ENCODE measurements at regions not wholly inside any gene's neighbourhood (a gene's known extent, or its start where the extent isn't known, plus 50 kb on each side); places are given as distances from the start of the nearest gene placed in this dataset.

DNA sequence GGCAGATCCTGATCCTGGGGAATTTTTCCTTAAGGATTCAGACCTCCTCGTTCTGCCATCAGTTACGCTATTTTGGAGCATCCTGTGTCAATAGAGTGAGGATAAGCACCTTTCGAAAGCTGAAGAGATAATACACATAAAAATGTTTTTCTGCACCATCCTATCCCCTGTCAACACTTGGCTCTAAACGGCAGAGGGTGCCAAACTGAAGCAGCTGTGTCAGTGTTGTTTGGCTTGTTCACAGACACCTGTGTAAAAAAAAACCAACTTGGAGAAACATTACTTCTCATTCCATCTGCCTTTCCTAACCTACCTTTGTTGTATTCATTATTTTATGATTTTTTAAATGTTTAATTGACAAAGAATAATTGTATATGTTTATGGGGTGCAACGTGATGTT, 417.0 kb upstream of the DDI1 start:
- no peak overlapping the region for H3K27ac ChIP-seq (ENCODE audit: low read depth, low read length)
- no peaks in the 10 kb centered on the region for H3K27me3 ChIP-seq (ENCODE audit: control insufficient read depth in 3 of 3, insufficient read depth in 3 of 3, low read length in 3 of 3)
- no peaks in the 10 kb centered on the region for H3K4me1 ChIP-seq (ENCODE audit: control insufficient read depth in 3 of 3, insufficient read depth in 3 of 3, low read length in 3 of 3)
- no peaks in the 10 kb centered on the region for H3K9me3 ChIP-seq (ENCODE audit: control insufficient read depth in 3 of 3, low read length in 3 of 3)
- H3K9ac ChIP-seq (ENCODE audit: low read depth in 1 of 3, low read length in 3 of 3): no peak overlapping the region
- H3K4me3 ChIP-seq (ENCODE audit: low read length in 3 of 3): no peak overlapping the region
- H3K36me3 ChIP-seq (ENCODE audit: control insufficient read depth in 3 of 3, insufficient read depth in 3 of 3, low read length in 3 of 3): no peaks in the 10 kb centered on the region

DNA sequence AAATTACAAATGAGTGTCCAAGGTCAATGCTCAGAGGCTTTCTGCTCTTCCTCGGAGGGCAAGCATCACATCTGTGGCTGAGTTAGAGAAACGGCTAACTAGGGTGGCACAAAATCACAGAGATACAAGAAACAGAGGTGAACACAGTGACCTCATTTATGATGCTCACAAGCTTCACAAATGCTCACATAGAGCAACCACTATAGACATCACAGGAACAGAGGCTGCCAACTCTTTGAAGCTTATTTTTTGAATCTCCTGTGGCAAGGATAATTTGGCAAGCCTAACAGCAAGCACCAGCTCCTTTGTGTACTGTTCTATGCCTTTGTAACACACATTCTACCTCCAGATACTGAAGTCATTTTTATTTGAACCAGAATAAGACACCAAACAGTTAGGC, 416.5 kb upstream of the DDI1 start:
- Histone ChIP-seq H3K36me3 (ENCODE audit: control insufficient read depth in 3 of 3, insufficient read depth in 3 of 3, low read length in 3 of 3) (no peaks in the 10 kb centered on the region), H3K4me1 (ENCODE audit: control insufficient read depth in 3 of 3, insufficient read depth in 3 of 3, low read length in 3 of 3) (no peaks in the 10 kb centered on the region), H3K4me3 (ENCODE audit: low read length in 3 of 3) (no peak overlapping the region), H3K9ac (ENCODE audit: low read depth in 1 of 3, low read length in 3 of 3) (no peak overlapping the region), H3K27ac (ENCODE audit: low read depth, low read length) (no peak overlapping the region), H3K9me3 (ENCODE audit: control insufficient read depth in 3 of 3, low read length in 3 of 3) (no peaks in the 10 kb centered on the region), H3K27me3 (ENCODE audit: control insufficient read depth in 3 of 3, insufficient read depth in 3 of 3, low read length in 3 of 3) (no peaks in the 10 kb centered on the region)

DNA sequence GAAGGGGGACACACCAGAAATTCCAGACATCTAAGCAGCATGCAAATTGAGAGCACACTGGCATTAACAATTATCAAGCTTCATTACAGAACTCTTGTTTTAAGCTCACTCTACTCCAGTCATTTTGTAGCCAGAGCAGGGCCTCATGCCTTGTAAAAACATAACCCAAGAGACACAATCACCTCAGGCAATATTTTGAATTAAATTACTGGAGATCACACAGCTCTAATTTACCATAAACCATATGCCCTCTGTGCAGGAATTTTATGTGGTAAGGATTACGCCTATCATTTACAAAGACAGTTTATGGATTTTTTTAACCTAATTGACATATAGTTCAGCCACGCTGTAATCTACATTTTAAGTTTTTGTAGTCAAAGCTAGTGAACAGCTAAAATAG, 414.1 kb upstream of the DDI1 start:
- no peaks in the 10 kb centered on the region for H3K4me1 ChIP-seq (ENCODE audit: control insufficient read depth in 3 of 3, insufficient read depth in 3 of 3, low read length in 3 of 3)
- H3K4me3 ChIP-seq (ENCODE audit: low read length in 3 of 3): no peak overlapping the region
- no peaks in the 10 kb centered on the region for H3K27me3 ChIP-seq (ENCODE audit: control insufficient read depth in 3 of 3, insufficient read depth in 3 of 3, low read length in 3 of 3)
- no peaks in the 10 kb centered on the region for H3K36me3 ChIP-seq (ENCODE audit: control insufficient read depth in 3 of 3, insufficient read depth in 3 of 3, low read length in 3 of 3)
- no peak overlapping the region for H3K9ac ChIP-seq (ENCODE audit: low read depth in 1 of 3, low read length in 3 of 3)
- no peaks in the 10 kb centered on the region for H3K9me3 ChIP-seq (ENCODE audit: control insufficient read depth in 3 of 3, low read length in 3 of 3)
- no peak overlapping the region for H3K27ac ChIP-seq (ENCODE audit: low read depth, low read length)

DNA sequence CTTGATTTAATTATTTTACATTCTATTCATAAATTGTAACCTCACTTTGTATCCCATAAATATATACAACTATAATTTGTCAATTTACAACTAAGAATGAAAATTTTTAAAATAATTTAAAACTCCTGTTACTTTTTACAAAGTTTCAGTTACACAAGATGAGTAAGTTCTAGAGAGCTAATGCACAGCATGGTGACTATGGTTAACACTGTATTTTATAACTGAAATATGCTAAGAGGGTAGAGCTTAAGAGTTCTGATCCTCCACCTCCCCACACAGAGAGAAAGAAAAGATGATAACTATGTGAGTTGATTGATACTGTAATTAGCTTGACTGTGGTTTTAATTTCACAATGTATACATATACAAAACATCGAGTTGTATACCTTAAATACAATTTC, 412.5 kb upstream of the DDI1 start:
- Histone ChIP-seq H3K9ac (ENCODE audit: low read depth in 1 of 3, low read length in 3 of 3) (no peak overlapping the region), H3K9me3 (ENCODE audit: control insufficient read depth in 3 of 3, low read length in 3 of 3) (no peaks in the 10 kb centered on the region), H3K27me3 (ENCODE audit: control insufficient read depth in 3 of 3, insufficient read depth in 3 of 3, low read length in 3 of 3) (no peaks in the 10 kb centered on the region), H3K27ac (ENCODE audit: low read depth, low read length) (no peak overlapping the region), H3K36me3 (ENCODE audit: control insufficient read depth in 3 of 3, insufficient read depth in 3 of 3, low read length in 3 of 3) (no peaks in the 10 kb centered on the region), H3K4me3 (ENCODE audit: low read length in 3 of 3) (no peak overlapping the region), H3K4me1 (ENCODE audit: control insufficient read depth in 3 of 3, insufficient read depth in 3 of 3, low read length in 3 of 3) (no peaks in the 10 kb centered on the region)

DNA sequence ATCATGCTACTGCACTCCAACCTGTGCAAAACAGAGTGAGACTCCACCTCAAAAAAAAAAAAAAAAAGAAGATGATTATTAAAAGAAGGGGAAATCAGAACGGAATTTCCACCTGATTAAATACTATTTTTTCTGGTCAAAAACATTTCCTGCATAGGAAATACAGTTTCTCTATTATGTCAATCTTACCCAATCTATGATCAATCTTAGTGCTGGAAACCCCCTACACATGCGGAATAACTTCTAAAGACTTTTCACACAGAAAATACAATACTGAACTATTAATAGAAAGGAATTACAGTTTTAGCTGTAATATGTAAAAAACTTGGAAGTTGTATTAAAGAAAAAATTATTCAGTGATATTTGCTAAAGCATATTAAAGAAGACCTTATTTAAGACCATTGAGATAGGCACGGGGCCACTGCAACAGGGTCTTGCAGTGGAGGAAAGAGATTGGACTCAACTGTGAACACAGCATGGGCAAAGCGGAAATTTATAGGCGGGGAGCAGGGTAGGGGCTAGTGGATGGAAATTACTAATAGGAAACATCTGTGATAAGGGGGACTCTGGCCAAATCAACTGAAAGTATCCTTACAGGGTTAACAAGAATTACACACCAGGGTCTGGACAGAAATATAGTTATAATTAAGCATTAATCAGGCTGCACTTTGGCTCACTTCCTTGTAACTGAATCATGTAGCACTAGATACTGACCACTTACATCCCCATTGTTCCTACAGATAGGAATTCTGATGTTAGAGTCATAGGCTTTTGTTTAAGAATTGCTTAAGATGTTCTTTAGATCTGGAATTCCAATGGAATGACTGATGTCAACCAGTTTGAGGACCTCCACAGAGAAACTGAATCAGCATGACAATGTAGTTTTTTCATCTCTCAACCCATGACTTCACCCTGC, 411.5 kb upstream of the DDI1 start:
- Histone ChIP-seq H3K27me3 (ENCODE audit: control insufficient read depth in 3 of 3, insufficient read depth in 3 of 3, low read length in 3 of 3) (no peaks in the 10 kb centered on the region), H3K36me3 (ENCODE audit: control insufficient read depth in 3 of 3, insufficient read depth in 3 of 3, low read length in 3 of 3) (no peaks in the 10 kb centered on the region), H3K4me3 (ENCODE audit: low read length in 3 of 3) (no peak overlapping the region), H3K4me1 (ENCODE audit: control insufficient read depth in 3 of 3, insufficient read depth in 3 of 3, low read length in 3 of 3) (no peaks in the 10 kb centered on the region), H3K27ac (ENCODE audit: low read depth, low read length) (no peak overlapping the region), H3K9ac (ENCODE audit: low read depth in 1 of 3, low read length in 3 of 3) (no peak overlapping the region), H3K9me3 (ENCODE audit: control insufficient read depth in 3 of 3, low read length in 3 of 3) (no peaks in the 10 kb centered on the region)

DNA sequence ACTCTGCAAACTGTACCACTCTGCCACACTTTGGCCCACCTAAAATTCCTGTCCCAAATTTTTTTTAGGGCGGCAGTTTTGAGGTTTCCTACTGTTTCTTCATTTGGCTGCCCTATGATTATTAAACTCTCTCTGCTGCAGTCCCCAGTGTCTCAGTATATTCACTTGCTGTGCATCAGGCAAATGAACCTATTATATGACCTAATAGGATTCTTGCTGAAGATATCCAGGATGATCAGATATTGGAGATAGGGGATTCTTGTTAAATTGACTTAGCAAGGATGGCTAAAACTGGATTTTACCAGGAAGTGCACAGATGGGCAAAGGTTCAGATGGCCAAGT, 410.8 kb upstream of the DDI1 start:
- H3K27me3 ChIP-seq (ENCODE audit: control insufficient read depth in 3 of 3, insufficient read depth in 3 of 3, low read length in 3 of 3): no peaks in the 10 kb centered on the region
- H3K4me3 ChIP-seq (ENCODE audit: low read length in 3 of 3): no peak overlapping the region
- no peaks in the 10 kb centered on the region for H3K4me1 ChIP-seq (ENCODE audit: control insufficient read depth in 3 of 3, insufficient read depth in 3 of 3, low read length in 3 of 3)
- H3K27ac ChIP-seq (ENCODE audit: low read depth, low read length): no peak overlapping the region
- no peaks in the 10 kb centered on the region for H3K9me3 ChIP-seq (ENCODE audit: control insufficient read depth in 3 of 3, low read length in 3 of 3)
- no peaks in the 10 kb centered on the region for H3K36me3 ChIP-seq (ENCODE audit: control insufficient read depth in 3 of 3, insufficient read depth in 3 of 3, low read length in 3 of 3)
- H3K9ac ChIP-seq (ENCODE audit: low read depth in 1 of 3, low read length in 3 of 3): no peak overlapping the region

DNA sequence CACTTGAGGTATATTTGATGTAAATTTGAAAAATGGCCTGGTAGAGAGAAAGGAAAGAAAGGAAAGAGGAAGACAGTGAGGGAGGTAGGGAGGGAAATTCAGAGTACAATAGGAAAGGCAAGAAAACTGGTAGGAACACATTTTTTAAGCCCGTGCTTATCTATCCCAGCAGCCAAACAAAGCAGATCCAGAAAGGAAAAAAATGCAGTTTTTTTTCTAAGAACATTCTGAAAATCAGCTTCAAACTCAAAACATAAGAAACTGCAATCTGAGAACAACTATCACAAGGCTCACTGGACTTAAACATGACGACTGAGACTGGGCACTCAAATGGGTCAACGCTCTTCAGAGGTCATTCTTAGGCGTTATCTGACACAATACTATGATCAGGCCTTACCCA, 408.3 kb upstream of the DDI1 start:
- Histone ChIP-seq H3K27me3 (ENCODE audit: control insufficient read depth in 3 of 3, insufficient read depth in 3 of 3, low read length in 3 of 3) (no peaks in the 10 kb centered on the region), H3K9me3 (ENCODE audit: control insufficient read depth in 3 of 3, low read length in 3 of 3) (no peaks in the 10 kb centered on the region), H3K27ac (ENCODE audit: low read depth, low read length) (no peak overlapping the region), H3K4me3 (ENCODE audit: low read length in 3 of 3) (no peak overlapping the region), H3K9ac (ENCODE audit: low read depth in 1 of 3, low read length in 3 of 3) (no peak overlapping the region), H3K4me1 (ENCODE audit: control insufficient read depth in 3 of 3, insufficient read depth in 3 of 3, low read length in 3 of 3) (no peaks in the 10 kb centered on the region), H3K36me3 (ENCODE audit: control insufficient read depth in 3 of 3, insufficient read depth in 3 of 3, low read length in 3 of 3) (no peaks in the 10 kb centered on the region)

DNA sequence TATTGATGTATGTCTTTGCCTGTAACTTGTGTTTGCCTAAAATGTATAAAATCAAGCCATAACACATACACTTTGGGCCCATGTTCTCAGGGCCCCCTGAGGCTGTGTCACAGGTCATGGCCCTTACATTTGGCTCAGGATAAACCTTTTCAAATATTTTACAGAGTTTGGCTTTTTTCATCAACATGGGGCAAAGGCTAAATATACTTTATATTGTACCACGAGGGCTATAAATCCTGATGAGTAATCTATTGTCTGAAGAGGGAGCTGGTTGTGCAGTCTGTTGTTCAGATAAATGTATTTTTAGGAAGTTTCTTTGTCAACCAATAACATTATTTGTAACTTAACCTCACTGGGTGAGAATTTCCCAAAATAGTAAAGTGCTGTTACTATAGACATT, 404.6 kb upstream of the DDI1 start:
- H3K9me3 ChIP-seq (ENCODE audit: control insufficient read depth in 3 of 3, low read length in 3 of 3): no peaks in the 10 kb centered on the region
- H3K27me3 ChIP-seq (ENCODE audit: control insufficient read depth in 3 of 3, insufficient read depth in 3 of 3, low read length in 3 of 3): no peaks in the 10 kb centered on the region
- no peaks in the 10 kb centered on the region for H3K36me3 ChIP-seq (ENCODE audit: control insufficient read depth in 3 of 3, insufficient read depth in 3 of 3, low read length in 3 of 3)
- no peaks in the 10 kb centered on the region for H3K4me1 ChIP-seq (ENCODE audit: control insufficient read depth in 3 of 3, insufficient read depth in 3 of 3, low read length in 3 of 3)
- no peak overlapping the region for H3K4me3 ChIP-seq (ENCODE audit: low read length in 3 of 3)
- H3K9ac ChIP-seq (ENCODE audit: low read depth in 1 of 3, low read length in 3 of 3): no peak overlapping the region
- H3K27ac ChIP-seq (ENCODE audit: low read depth, low read length): no peak overlapping the region

DNA sequence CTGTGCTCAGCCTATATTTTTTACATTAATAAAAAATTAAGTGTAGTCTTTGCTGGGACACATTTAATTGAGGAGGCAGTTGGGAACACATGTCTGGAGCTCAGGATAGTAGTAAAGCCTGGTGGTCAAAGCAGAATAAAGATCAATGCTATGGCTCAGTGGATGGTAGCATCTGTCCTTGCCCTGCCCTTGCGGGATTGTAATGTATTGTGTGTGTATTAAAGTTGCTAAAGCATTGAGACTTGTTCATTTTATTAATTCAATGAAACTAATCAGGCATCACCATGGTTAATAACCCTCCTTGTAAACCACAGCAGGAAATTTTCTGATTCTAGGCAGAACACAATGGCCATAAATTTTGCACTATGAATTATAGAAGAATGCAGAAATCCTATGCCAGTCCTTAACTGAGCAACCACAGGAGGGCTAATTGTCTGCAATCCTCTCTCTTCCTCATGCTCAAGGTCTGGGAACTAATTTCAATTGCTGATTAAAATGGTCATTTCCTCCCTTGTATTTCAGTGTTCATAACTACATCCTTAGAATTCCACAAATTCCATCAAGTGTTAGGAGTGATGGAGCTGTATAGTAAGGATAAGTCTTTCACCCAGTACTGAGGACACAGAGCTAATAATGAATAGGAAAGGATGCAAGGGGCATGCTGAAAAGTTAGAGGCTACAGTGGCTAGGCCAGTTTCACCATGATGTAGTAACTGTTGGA, 403.2 kb upstream of the DDI1 start:
- Histone ChIP-seq H3K4me3 (ENCODE audit: low read length in 3 of 3) (no peak overlapping the region), H3K36me3 (ENCODE audit: control insufficient read depth in 3 of 3, insufficient read depth in 3 of 3, low read length in 3 of 3) (no peaks in the 10 kb centered on the region), H3K4me1 (ENCODE audit: control insufficient read depth in 3 of 3, insufficient read depth in 3 of 3, low read length in 3 of 3) (no peaks in the 10 kb centered on the region), H3K9ac (ENCODE audit: low read depth in 1 of 3, low read length in 3 of 3) (no peak overlapping the region), H3K27ac (ENCODE audit: low read depth, low read length) (no peak overlapping the region), H3K27me3 (ENCODE audit: control insufficient read depth in 3 of 3, insufficient read depth in 3 of 3, low read length in 3 of 3) (no peaks in the 10 kb centered on the region), H3K9me3 (ENCODE audit: control insufficient read depth in 3 of 3, low read length in 3 of 3) (no peaks in the 10 kb centered on the region)

DNA sequence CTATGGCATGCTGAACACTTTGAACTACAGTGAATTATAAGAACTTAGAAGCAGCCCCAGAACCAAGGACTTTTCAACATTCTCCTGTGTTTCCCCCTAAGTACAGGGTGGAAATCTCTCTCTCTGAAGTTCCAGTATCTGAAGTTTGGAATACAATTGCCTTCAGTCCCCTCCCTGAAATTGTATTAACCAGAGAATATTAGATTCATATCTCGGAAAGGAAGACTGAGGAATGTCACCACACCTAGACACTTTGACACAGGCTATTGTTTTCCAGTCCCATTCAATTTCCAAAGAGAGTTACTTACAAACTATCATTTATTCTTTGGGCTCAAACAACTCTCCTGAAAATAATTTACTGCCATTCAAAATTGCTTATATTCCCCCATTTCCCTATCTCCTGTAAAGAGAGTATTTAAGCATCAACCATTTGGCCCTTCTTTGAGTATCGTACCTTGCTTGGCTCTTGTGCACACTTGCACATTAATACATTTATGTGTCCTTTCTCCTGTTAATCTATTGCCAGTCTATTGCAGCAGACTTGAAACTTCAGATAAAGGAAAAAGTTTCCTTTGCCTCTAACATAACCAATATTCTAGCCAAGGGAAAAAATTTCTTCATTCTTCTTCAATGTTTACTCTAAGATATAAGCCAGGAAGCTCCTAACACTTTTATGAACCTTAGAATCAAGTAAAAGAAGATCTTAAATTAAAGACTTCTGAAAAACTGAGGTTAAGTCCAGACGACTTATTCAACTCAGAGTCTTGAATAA, 402.4 kb upstream of the DDI1 start:
- Histone ChIP-seq H3K9me3 (ENCODE audit: control insufficient read depth in 3 of 3, low read length in 3 of 3) (no peaks in the 10 kb centered on the region), H3K4me3 (ENCODE audit: low read length in 3 of 3) (no peak overlapping the region), H3K27me3 (ENCODE audit: control insufficient read depth in 3 of 3, insufficient read depth in 3 of 3, low read length in 3 of 3) (no peaks in the 10 kb centered on the region), H3K9ac (ENCODE audit: low read depth in 1 of 3, low read length in 3 of 3) (no peak overlapping the region), H3K27ac (ENCODE audit: low read depth, low read length) (no peak overlapping the region), H3K36me3 (ENCODE audit: control insufficient read depth in 3 of 3, insufficient read depth in 3 of 3, low read length in 3 of 3) (no peaks in the 10 kb centered on the region), H3K4me1 (ENCODE audit: control insufficient read depth in 3 of 3, insufficient read depth in 3 of 3, low read length in 3 of 3) (no peaks in the 10 kb centered on the region)

Measured in skeletal muscle tissue (tissue), 3 donors.